GM10248 (cell line): ENCODE measurements at regions not wholly inside any gene's neighbourhood (a gene's known extent, or its start where the extent isn't known, plus 50 kb on each side); places are given as distances from the start of the nearest gene placed in this dataset.
"Not testable (repeated sequence)": the region's sequence is repeated elsewhere in the genome, so short reads cannot be mapped to it uniquely, and the experiment has no call there.

Experiments used
- CTCF ChIA-PET: fragments of 300-600 bp; sonication (Branson Sonifier 250); formaldehyde crosslinking; extraction: SDS; loops from one replicate; lab custom pipeline; 2021; ENCODE audit warnings: antibody characterized with exemption; lab: Yijun Ruan, JAX
- POLR2A ChIA-PET: fragments of 350-650 bp; sonication (Branson Sonifier 250); formaldehyde crosslinking; extraction: SDS; loops from one replicate; lab custom pipeline; 2020; ENCODE audit warnings: antibody characterized with exemption; lab: Yijun Ruan, JAX
- DNase-seq: peaks from one replicate; pipeline ENCODE4 v3.0.0; 2012; ENCODE audit errors: extremely low spot score
- CTCF ChIP-seq: IDR thresholded peaks from 2 replicates; pipeline ENCODE4 v1.5.1; 2012; ENCODE audit warnings: mild to moderate bottlenecking, low read depth; ENCODE audit errors: extremely low read depth, missing control alignments, control extremely low read depth

DNA sequence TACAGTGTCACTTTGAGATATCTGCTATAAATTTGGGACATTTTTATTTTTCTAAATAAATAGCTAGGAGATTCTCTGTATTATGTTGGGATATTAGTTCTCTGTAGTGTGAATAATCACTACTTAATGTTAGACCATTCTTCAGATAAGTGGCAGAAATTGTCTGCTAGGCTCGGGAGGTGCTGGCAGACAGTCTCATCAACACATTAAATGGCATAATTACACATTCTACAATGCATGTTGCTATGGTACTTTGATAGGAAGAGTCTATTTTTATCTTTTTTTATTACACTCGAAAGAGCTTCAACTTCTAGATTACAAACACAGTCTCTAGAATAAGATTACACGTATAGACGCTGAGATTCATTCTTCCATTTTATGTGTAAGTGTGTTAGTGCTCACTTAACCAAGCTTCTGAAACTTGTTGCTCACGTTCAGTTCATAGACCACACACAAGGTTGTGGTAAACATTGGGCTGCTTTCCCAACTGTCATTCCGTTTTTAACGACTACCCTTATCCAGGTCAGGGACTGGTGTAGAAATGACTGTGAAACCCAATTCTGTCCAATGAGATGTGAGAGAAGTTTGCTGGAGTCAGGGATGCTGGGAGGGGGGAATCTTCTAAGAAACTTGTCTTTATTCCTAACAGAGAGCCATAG lies 78.6 kb downstream of the TPBG start:
- ChIA-PET POLR2A (no interaction called here), CTCF (interaction anchor here (0.7 to 1.0 kb wide), 2 partner anchors 15 to 17 kb away, joined by 3 read pairs; no protein-coding TSS in a partner anchor)
- no peak for DNase-seq
- no peak for TF ChIP-seq CTCF

DNA sequence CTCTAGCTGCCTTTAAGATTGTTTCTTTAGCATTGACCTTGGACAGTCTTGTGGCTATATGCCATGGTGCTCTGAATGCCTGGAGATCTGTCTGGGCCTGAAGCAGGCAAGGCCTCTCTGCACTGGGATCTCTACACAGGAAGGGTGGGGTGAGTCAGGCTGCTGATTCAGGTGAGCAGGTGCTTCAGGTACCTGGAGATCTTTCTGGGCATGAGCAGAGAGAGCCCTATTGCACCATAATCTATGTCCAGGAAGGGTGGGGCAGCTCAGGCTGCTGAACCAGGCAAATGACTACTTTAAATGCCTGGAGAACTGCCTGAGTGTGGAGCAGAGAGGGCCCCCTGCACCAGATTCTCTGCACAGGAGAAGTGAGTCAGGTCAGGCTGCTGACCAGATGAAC lies 94.5 kb downstream of the TPBG start:
- no peak for TF ChIP-seq CTCF
- CTCF ChIA-PET = no interaction called here
- no peak for DNase-seq
- POLR2A ChIA-PET = no interaction called here

DNA sequence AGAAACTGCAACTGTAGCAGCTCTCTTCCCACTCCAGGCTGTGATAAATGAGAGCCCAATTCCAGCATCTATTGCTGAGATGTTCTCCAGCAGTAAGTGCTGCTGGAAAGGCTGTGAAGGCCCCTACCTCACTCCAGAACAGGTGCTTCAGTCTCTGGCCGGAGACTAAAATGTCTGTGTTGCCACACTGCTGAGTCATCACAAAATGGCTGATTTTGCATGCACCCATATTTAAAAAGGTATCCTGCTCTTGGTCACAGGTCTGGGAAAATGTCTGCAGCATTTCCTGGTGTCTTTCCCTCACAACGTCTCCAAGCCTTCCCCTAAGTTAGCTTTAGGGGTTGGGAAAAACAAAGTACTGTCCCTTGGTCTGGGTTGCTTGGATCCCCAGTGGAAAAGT lies 95.1 kb downstream of the TPBG start:
- no peak for TF ChIP-seq CTCF
- CTCF ChIA-PET = no interaction called here
- DNase-seq = no peak
- POLR2A ChIA-PET = no interaction called here

- DNase-seq = no peak
- POLR2A ChIA-PET = no interaction called here
- no peak for TF ChIP-seq CTCF
- CTCF ChIA-PET = no interaction called here
Observed at GRCh38 chr6:82461536-82461935, 97.9 kb downstream of the TPBG start.

DNA sequence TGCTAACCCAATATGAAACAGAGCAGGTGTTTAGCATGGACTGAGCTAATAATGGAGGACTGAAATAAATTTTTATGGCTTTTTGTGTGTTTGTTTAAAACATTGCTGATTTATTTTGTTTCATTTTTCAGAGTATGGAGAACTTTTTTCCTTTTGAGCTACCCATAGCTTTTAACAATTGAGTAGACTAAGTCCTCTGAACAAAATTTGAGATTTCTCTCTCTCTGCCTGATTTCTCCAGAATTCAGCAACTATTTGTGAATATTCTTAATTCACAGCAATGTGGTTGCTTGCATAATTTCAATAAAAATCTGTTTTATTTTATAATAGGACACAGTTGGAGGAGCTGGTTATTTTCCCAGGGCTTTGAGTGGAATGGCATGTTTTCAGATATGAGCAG lies 103.7 kb downstream of the TPBG start:
- POLR2A ChIA-PET = no interaction called here
- TF ChIP-seq CTCF = no peak
- DNase-seq = no peak
- CTCF ChIA-PET = no interaction called here

DNA sequence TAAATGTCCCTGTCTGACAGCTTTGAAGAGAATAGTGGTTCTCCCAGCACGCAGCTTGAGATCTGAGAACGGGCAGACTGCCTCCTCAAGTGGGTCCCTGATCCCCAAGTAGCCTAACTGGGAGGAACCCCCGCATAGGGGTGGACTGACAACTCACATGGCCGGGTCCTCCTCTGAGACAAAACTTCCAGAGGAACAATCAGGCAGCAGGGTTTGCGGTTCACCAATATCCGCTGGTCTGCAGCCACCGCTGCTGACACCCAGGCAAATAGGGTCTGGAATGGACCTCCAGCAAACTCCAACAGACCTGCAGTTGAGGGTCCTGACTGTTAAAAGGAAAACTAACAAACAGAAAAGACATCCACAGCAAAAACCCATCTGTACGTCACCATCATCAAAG lies 106.5 kb downstream of the TPBG start:
- CTCF ChIA-PET, DNase-seq, POLR2A ChIA-PET: not testable (repeated sequence)

DNA sequence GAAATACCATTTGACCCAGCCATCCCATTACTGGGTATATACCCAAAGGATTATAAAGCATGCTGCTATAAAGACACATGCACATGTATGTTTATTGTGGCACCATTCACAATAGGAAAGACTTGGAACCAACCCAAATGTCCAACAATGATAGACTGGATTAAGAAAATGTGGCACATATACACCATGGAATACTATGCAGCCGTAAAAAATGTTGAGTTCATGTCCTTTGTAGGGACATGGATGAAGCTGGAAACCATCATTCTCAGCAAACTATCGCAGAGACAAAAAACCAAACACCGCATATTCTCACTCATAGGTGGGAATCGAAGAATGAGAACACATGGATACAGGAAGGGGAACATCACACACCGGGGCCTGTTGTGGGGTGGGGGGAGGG lies 111.5 kb downstream of the TPBG start:
- DNase-seq, POLR2A ChIA-PET, CTCF ChIA-PET: not testable (repeated sequence)

- CTCF ChIA-PET = no interaction called here
- no peak for DNase-seq
- POLR2A ChIA-PET = no interaction called here
- no peak for TF ChIP-seq CTCF
Observed at GRCh38 chr6:82484001-82484400, 120.4 kb downstream of the TPBG start.
